ENCODE measurements at regions not wholly inside any gene's neighbourhood (a gene's known extent, or its start where the extent isn't known, plus 50 kb on each side); places are given as distances from the start of the nearest gene placed in this dataset.

DNA sequence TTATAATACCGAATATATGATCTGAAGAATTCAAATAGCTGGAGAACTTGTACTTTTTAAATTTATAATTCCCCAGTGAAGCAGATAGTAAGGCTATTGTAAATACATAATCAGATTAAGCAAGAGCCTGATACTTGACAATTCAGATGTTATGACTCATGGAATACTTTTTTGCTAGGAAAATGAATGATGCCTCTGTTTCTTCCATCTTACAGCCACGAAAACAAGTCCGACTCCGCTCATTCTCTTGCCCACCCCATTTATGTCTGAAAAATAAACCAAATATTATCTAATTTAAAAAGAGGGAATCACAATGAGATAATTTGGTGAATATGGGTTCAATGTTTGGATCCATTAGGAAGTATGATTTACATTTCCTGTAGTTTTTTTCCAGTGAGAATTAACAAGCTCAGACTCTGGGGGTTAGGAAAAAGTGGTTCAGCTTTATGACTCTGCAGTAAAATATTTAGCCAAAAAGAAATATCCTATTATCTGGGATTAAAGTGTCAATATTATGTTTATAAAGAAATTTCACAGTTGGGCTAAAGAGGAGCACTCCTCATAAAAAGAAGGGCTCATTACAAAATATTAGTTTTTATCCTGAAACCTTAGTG is 50.4 kb upstream of the DAB1 start:
- ATAC-seq, result peak; percentile 76
- no peak; the same call in 1 of the 2 replicates for TF ChIP-seq PATZ1 (CRISPR knock-in tag; IDR thresholded peaks at IDR 0.05; ENCODE audit: borderline replicate concordance)
- TF ChIP-seq RARB (CRISPR knock-in tag; IDR thresholded peaks at IDR 0.05), result no peak
- TF ChIP-seq SNAI2 (CRISPR knock-in tag; IDR thresholded peaks at IDR 0.05), result no peak
- TF ChIP-seq ZNF8 (CRISPR knock-in tag; IDR thresholded peaks at IDR 0.05), result no peak
- TF ChIP-seq GLIS3 (CRISPR knock-in tag; IDR thresholded peaks at IDR 0.05), result no peak
- TF ChIP-seq ISL1 (CRISPR knock-in tag; IDR thresholded peaks at IDR 0.05), result peak; percentile 59
- no peak for TF ChIP-seq ZC3H10 (CRISPR knock-in tag; IDR thresholded peaks at IDR 0.05)
- no peak for TF ChIP-seq TOX (CRISPR knock-in tag; IDR thresholded peaks at IDR 0.05; ENCODE audit: borderline replicate concordance)
- TF ChIP-seq, protein P1, sequence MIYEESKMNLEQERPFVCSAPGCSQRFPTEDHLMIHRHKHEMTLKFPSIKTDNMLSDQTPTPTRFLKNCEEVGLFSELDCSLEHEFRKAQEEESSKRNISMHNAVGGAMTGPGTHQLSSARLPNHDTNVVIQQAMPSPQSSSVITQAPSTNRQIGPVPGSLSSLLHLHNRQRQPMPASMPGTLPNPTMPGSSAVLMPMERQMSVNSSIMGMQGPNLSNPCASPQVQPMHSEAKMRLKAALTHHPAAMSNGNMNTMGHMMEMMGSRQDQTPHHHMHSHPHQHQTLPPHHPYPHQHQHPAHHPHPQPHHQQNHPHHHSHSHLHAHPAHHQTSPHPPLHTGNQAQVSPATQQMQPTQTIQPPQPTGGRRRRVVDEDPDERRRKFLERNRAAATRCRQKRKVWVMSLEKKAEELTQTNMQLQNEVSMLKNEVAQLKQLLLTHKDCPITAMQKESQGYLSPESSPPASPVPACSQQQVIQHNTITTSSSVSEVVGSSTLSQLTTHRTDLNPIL (CRISPR knock-in tag; IDR thresholded peaks at IDR 0.05; ENCODE audit: low read depth), result 0 out of 2 replicates have a peak, but pooled peaks have one; percentile 22
- no peak for TF ChIP-seq PPARA (CRISPR knock-in tag; IDR thresholded peaks at IDR 0.05; ENCODE audit: borderline replicate concordance)
- TF ChIP-seq, protein P2, sequence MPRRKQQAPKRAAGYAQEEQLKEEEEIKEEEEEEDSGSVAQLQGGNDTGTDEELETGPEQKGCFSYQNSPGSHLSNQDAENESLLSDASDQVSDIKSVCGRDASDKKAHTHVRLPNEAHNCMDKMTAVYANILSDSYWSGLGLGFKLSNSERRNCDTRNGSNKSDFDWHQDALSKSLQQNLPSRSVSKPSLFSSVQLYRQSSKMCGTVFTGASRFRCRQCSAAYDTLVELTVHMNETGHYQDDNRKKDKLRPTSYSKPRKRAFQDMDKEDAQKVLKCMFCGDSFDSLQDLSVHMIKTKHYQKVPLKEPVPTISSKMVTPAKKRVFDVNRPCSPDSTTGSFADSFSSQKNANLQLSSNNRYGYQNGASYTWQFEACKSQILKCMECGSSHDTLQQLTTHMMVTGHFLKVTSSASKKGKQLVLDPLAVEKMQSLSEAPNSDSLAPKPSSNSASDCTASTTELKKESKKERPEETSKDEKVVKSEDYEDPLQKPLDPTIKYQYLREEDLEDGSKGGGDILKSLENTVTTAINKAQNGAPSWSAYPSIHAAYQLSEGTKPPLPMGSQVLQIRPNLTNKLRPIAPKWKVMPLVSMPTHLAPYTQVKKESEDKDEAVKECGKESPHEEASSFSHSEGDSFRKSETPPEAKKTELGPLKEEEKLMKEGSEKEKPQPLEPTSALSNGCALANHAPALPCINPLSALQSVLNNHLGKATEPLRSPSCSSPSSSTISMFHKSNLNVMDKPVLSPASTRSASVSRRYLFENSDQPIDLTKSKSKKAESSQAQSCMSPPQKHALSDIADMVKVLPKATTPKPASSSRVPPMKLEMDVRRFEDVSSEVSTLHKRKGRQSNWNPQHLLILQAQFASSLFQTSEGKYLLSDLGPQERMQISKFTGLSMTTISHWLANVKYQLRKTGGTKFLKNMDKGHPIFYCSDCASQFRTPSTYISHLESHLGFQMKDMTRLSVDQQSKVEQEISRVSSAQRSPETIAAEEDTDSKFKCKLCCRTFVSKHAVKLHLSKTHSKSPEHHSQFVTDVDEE (CRISPR knock-in tag; IDR thresholded peaks at IDR 0.05), result no peak
- TF ChIP-seq ZFP30 (CRISPR knock-in tag; IDR thresholded peaks at IDR 0.05), result no peak
- TF ChIP-seq ZNF565 (CRISPR knock-in tag; conservative IDR thresholded peaks at IDR 0.05; ENCODE audit: low read depth), result no peak
